Endothelial cell of umbilical vein (primary cell): ENCODE measurements at regions not wholly inside any gene's neighbourhood (a gene's known extent, or its start where the extent isn't known, plus 50 kb on each side); places are given as distances from the start of the nearest gene placed in this dataset.

ENCODE experiments used
- POLR2AphosphoS5 ChIP-seq: IDR thresholded peaks from 2 replicates; pipeline ENCODE4 v1.6.1; 2012; ENCODE audit warnings: low read depth, mild to moderate bottlenecking, control low read depth, low read length, moderate library complexity; ENCODE audit not compliant: insufficient read depth
- TF ChIP-seq, protein P1 (sequence below), 2 donors: IDR thresholded peaks; 1 replicate in 1 of 2; 2 replicates in 1 of 2; pipeline ENCODE4 v1.5.1; 2011; ENCODE audit warnings: low read length in 2 of 2, mild to moderate bottlenecking in 2 of 2, moderate library complexity in 2 of 2, control low read depth in 1 of 2, inconsistent platforms in 1 of 2, low read depth in 1 of 2; ENCODE audit not compliant: insufficient read depth in 1 of 2; ENCODE audit errors: extremely low read depth in 1 of 2

DNA sequence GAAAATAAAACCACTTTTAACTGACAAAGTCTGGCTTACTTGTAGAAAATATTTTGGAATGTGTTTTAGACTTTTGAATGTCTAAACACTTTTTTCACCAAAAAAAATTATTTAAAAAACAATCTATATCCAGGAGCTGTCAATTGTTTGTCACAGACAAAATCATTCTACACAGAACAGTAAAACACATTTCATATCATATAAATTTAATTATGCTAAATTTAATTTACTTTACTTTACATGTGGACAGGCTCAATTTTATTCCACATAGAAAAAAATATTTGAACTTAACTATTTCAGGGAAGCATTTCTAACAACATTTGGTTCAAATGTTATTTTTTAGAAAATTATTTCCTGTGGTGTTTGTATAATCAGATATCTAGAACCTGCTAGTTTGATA, 1417.0 kb downstream of the ZPLD1 start:
- no peak for TF ChIP-seq POLR2AphosphoS5
- TF ChIP-seq, protein P1, sequence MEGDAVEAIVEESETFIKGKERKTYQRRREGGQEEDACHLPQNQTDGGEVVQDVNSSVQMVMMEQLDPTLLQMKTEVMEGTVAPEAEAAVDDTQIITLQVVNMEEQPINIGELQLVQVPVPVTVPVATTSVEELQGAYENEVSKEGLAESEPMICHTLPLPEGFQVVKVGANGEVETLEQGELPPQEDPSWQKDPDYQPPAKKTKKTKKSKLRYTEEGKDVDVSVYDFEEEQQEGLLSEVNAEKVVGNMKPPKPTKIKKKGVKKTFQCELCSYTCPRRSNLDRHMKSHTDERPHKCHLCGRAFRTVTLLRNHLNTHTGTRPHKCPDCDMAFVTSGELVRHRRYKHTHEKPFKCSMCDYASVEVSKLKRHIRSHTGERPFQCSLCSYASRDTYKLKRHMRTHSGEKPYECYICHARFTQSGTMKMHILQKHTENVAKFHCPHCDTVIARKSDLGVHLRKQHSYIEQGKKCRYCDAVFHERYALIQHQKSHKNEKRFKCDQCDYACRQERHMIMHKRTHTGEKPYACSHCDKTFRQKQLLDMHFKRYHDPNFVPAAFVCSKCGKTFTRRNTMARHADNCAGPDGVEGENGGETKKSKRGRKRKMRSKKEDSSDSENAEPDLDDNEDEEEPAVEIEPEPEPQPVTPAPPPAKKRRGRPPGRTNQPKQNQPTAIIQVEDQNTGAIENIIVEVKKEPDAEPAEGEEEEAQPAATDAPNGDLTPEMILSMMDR (IDR thresholded peaks at IDR 0.05; ENCODE audit: extremely low read depth in 1 of 2, insufficient read depth in 1 of 2, low read depth in 1 of 2, low read length in 2 of 2) = no peak
